ENCODE measurements at regions not wholly inside any gene's neighbourhood (a gene's known extent, or its start where the extent isn't known, plus 50 kb on each side); places are given as distances from the start of the nearest gene placed in this dataset.

DNA sequence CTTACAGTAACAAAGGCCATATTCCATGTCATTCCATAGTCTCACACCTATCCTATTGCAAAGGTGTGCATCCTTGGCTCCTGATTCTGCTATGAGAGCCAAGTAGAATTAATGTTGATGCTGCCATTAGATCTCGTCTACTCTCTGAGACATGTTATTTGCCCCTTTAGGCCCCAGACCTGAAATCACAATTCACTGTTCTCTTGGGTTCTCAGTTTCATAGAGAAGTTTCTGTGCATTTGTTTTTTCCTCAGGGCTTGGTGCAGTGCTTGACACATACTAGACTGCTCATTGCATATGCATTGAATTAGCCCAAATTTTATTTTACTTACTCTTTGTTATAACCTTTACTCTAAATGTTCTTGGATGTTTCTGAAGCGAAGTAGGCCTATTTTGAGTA lies 265.7 kb downstream of the JRKL start:
- H3K56ac ChIP-seq (ENCODE audit: extremely low read depth, insufficient read depth, low read length): no peak overlapping the region
- no peak overlapping the region for H4K8ac ChIP-seq (ENCODE audit: low read depth in 2 of 2, low read length in 2 of 2)
- intact Hi-C loops (cut with micrococcal nuclease): no loop called here
- DNase-seq: no peak
- no peak for ATAC-seq (ENCODE audit: low read depth)
- H3K9me3 ChIP-seq (ENCODE audit: control insufficient read depth, insufficient read depth, low read length): no peaks in the 10 kb centered on the region
- H3K27me3 ChIP-seq (ENCODE audit: control insufficient read depth, insufficient read depth, low read length): no peaks in the 10 kb centered on the region
- no peak overlapping the region for H2BK120ac ChIP-seq (ENCODE audit: low read depth, low read length)
- no peak for TF ChIP-seq RFX5 (IDR thresholded peaks at IDR 0.05; ENCODE audit: low read depth, low read length)
- no peak overlapping the region for H3K4me2 ChIP-seq (ENCODE audit: low read depth, low read length)
- in situ Hi-C loops (cut with MboI; ENCODE audit: low sequenced_read_pairs): no loop called here
- ChIA-PET CTCF (no interaction called here), POLR2A (ENCODE audit: unreplicated experiment) (no interaction called here)
- no peaks in the 10 kb centered on the region for H3K79me1 ChIP-seq (ENCODE audit: low read depth in 1 of 2, low read length in 2 of 2)
- no peak overlapping the region for H2BK5ac ChIP-seq (ENCODE audit: low read depth, low read length, poor library complexity, severe bottlenecking)
- no peaks in the 10 kb centered on the region for H4K20me1 ChIP-seq (ENCODE audit: insufficient read depth, low read length)
- no TSS peak for BruUV-seq (replicated peaks)
- dilution Hi-C loops (cut with HindIII; ENCODE audit: low sequenced_read_pairs, unreplicated experiment): no loop called here
- no peak overlapping the region for H2AK9ac ChIP-seq (replicated peaks; ENCODE audit: low read depth, low read length, poor library complexity)
- no peak overlapping the region for H3K27ac ChIP-seq (ENCODE audit: insufficient read depth, low read length)
- no CpG with 5 or more reads among the region's 2 CpGs for whole genome bisulfite sequencing, 2 experiments (ENCODE audit: extremely low coverage in 2 of 2, insufficient read length in 1 of 2)
- H3K4ac ChIP-seq (ENCODE audit: low read depth, low read length): no peak overlapping the region
- no peak overlapping the region for H3K23ac ChIP-seq (ENCODE audit: low read depth, low read length)
- H2AFZ ChIP-seq (replicated peaks; ENCODE audit: low read length, poor library complexity): no peak overlapping the region
- H4K91ac ChIP-seq (ENCODE audit: insufficient read depth, low read depth, low read length): no peak overlapping the region
- no peak overlapping the region for H2BK20ac ChIP-seq (ENCODE audit: low read depth, low read length)
- no peak overlapping the region for H2BK15ac ChIP-seq (ENCODE audit: low read depth, low read length)
- no peak overlapping the region for H2AK5ac ChIP-seq (ENCODE audit: low read depth, low read length)
- no peak overlapping the region for H4K5ac ChIP-seq (ENCODE audit: low read depth, low read length)
- H3K36me3 ChIP-seq (ENCODE audit: control insufficient read depth, insufficient read depth, low read length): no peaks in the 10 kb centered on the region
- no peak overlapping the region for H3K14ac ChIP-seq (replicated peaks; ENCODE audit: low read depth, low read length)
- H3K4me3 ChIP-seq (ENCODE audit: insufficient read depth, low read depth, low read length): no peak overlapping the region
- H3K9me1 ChIP-seq (ENCODE audit: insufficient read depth, low read length): no peaks in the 10 kb centered on the region
- no peak overlapping the region for H3K9ac ChIP-seq (ENCODE audit: low read depth, low read length)
- H3K4me1 ChIP-seq (ENCODE audit: control insufficient read depth, insufficient read depth, low read length): no peaks in the 10 kb centered on the region
- H3K18ac ChIP-seq (ENCODE audit: low read depth, low read length): no peak overlapping the region

Data from IMR-90 (cell line).